Mucosa of rectum (tissue), 2 donors: ENCODE measurements at regions not wholly inside any gene's neighbourhood (a gene's known extent, or its start where the extent isn't known, plus 50 kb on each side); places are given as distances from the start of the nearest gene placed in this dataset.

Experiments
- H3K27ac ChIP-seq, 2 donors: one replicate each; pipeline ENCODE4 v1.7.0; 2013; ENCODE audit warnings: inconsistent platforms in 2 of 2, low read depth in 2 of 2, low read length in 2 of 2
- H3K27me3 ChIP-seq, 2 donors: one replicate each; pipeline ENCODE4 v1.7.0; 2013; ENCODE audit warnings: low read length in 2 of 2; ENCODE audit not compliant: control insufficient read depth in 2 of 2, insufficient read depth in 2 of 2
- H3K36me3 ChIP-seq, 2 donors: one replicate each; pipeline ENCODE4 v1.7.0; 2013; ENCODE audit warnings: low read length in 2 of 2; ENCODE audit not compliant: control insufficient read depth in 2 of 2, insufficient read depth in 2 of 2
- H3K4me1 ChIP-seq, 2 donors: one replicate each; pipeline ENCODE4 v1.7.0; 2013; ENCODE audit warnings: low read length in 2 of 2, mild to moderate bottlenecking in 1 of 2; ENCODE audit not compliant: control insufficient read depth in 2 of 2, insufficient read depth in 2 of 2
- H3K4me3 ChIP-seq, 2 donors: one replicate each; pipeline ENCODE4 v1.7.0; 2013; ENCODE audit warnings: low read length in 2 of 2
- H3K9ac ChIP-seq, 2 donors: one replicate each; pipeline ENCODE4 v1.7.0; 2013; ENCODE audit warnings: low read length in 2 of 2, low read depth in 1 of 2, mild to moderate bottlenecking in 1 of 2
- H3K9me3 ChIP-seq, 2 donors: one replicate each; pipeline ENCODE4 v1.7.0; 2013; ENCODE audit warnings: low read length in 2 of 2; ENCODE audit not compliant: control insufficient read depth in 2 of 2
- donor health status: healthy.
- donor health status: Normal muscosa, but diverticular disease.

DNA sequence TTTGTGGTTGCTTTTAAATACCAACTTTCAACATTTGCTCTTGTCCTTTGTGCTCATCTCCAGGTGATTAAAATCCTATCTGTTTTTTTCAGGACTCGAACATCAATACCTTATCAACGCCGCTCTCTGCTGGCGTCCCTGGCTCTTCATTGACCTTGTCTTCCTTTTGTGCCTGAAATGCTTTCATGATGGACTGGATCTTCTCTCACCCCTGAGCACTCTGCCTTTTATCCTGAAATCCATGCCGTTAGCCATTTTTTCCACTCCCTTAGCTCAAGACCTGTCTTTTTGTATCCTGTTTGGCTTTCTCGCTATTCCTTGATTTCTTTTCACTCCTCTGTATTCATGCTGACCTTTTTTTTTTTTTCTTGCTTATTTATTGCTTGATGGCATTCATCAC, 549.5 kb upstream of the CPEB2 start:
- no peaks in the 10 kb centered on the region for H3K4me1 ChIP-seq
- no peak overlapping the region for H3K27ac ChIP-seq
- no peaks in the 10 kb centered on the region for H3K36me3 ChIP-seq
- H3K9ac ChIP-seq = no peak overlapping the region
- no peaks in the 10 kb centered on the region for H3K27me3 ChIP-seq
- H3K9me3 ChIP-seq = no peaks in the 10 kb centered on the region
- no peak overlapping the region for H3K4me3 ChIP-seq

- no peak overlapping the region for H3K27ac ChIP-seq
- no peaks in the 10 kb centered on the region for H3K9me3 ChIP-seq
- H3K4me3 ChIP-seq = no peak overlapping the region
- no peak overlapping the region for H3K9ac ChIP-seq
- H3K36me3 ChIP-seq = no peaks in the 10 kb centered on the region
- no peaks in the 10 kb centered on the region for H3K4me1 ChIP-seq
- no peaks in the 10 kb centered on the region for H3K27me3 ChIP-seq
Observed at GRCh38 chr4:14458463-14458862, 543.8 kb upstream of the CPEB2 start.

- no peaks in the 10 kb centered on the region for H3K36me3 ChIP-seq
- no peaks in the 10 kb centered on the region for H3K9me3 ChIP-seq
- no peaks in the 10 kb centered on the region for H3K27me3 ChIP-seq
- no peak overlapping the region for H3K4me3 ChIP-seq
- no peak overlapping the region for H3K9ac ChIP-seq
- H3K4me1 ChIP-seq = no peaks in the 10 kb centered on the region
- no peak overlapping the region for H3K27ac ChIP-seq
Observed at GRCh38 chr4:14465057-14465456, 537.2 kb upstream of the CPEB2 start.

- Histone ChIP-seq H3K27me3 (no peaks in the 10 kb centered on the region), H3K4me1 (no peaks in the 10 kb centered on the region), H3K9ac (no peak overlapping the region), H3K27ac (no peak overlapping the region), H3K36me3 (no peaks in the 10 kb centered on the region), H3K9me3 (no peaks in the 10 kb centered on the region), H3K4me3 (no peak overlapping the region)
Observed at GRCh38 chr4:14465507-14465906, 536.8 kb upstream of the CPEB2 start.

- Histone ChIP-seq H3K4me1 (no peaks in the 10 kb centered on the region), H3K27me3 (no peaks in the 10 kb centered on the region), H3K4me3 (no peak overlapping the region), H3K36me3 (no peaks in the 10 kb centered on the region), H3K9me3 (no peaks in the 10 kb centered on the region), H3K9ac (no peak overlapping the region), H3K27ac (no peak overlapping the region)
Observed at GRCh38 chr4:14478504-14478903, 523.8 kb upstream of the CPEB2 start.

GRCh38 chr4:14496408-14496807, 505.9 kb upstream of the CPEB2 start:
- no peak overlapping the region for H3K4me3 ChIP-seq
- no peak overlapping the region for H3K9ac ChIP-seq
- H3K4me1 ChIP-seq = no peaks in the 10 kb centered on the region
- H3K27ac ChIP-seq = no peak overlapping the region
- H3K36me3 ChIP-seq = no peaks in the 10 kb centered on the region
- H3K9me3 ChIP-seq = peaks cover 0 to 4% of the 10 kb centered on the region in 2 donors
- H3K27me3 ChIP-seq = no peaks in the 10 kb centered on the region

DNA sequence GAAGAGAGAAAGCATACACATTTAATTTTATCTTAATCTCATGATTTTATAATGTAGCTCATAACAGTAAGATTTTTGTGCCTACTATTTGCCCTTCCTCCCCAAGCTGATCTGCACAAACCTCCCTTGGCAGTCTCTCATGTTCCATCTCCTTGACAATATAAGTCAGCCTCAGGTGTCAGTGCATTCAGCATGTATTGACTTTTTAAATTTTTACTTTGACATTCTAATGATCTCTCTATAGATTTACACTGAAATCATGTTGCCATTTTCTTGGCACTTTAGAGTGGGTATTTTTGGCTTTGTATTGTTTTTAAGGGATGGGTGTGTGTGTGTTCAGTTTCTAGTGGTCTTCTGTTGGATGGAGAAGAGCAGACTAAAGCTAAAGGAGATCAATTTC, 505.3 kb upstream of the CPEB2 start:
- no peak overlapping the region for H3K27ac ChIP-seq
- no peak overlapping the region for H3K9ac ChIP-seq
- H3K9me3 ChIP-seq = peaks cover 0 to 4% of the 10 kb centered on the region in 2 donors
- H3K4me1 ChIP-seq = no peaks in the 10 kb centered on the region
- H3K36me3 ChIP-seq = no peaks in the 10 kb centered on the region
- H3K27me3 ChIP-seq = no peaks in the 10 kb centered on the region
- H3K4me3 ChIP-seq = no peak overlapping the region

DNA sequence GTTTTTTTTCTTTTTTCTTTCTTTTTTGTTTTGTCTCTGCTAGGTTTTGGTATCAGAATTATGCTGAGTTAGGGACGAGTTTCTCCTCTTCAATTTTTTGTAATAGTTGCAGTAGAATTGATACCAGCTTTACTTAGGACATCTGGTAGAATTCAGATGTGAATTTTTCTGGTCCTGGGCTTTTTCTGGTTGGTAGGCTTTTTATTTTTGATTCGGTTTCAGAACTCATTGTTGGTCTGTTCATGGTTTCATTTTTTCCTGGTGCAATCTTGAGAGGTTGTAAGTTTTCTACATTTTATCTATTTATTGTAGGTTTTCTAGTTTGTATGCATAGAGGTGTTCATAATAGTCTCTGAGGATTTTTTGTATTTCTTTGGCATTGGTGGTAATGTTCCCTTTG, 498.1 kb upstream of the CPEB2 start:
- H3K4me1 ChIP-seq = no peaks in the 10 kb centered on the region
- no peaks in the 10 kb centered on the region for H3K9me3 ChIP-seq
- no peak overlapping the region for H3K27ac ChIP-seq
- no peak overlapping the region for H3K4me3 ChIP-seq
- H3K9ac ChIP-seq = no peak overlapping the region
- H3K27me3 ChIP-seq = no peaks in the 10 kb centered on the region
- H3K36me3 ChIP-seq = no peaks in the 10 kb centered on the region

- no peak overlapping the region for H3K9ac ChIP-seq
Observed at GRCh38 chr4:14513471-14513870, 488.8 kb upstream of the CPEB2 start.

GRCh38 chr4:14515556-14515955, 486.7 kb upstream of the CPEB2 start:
- Histone ChIP-seq H3K4me3 (no peak overlapping the region), H3K9ac (no peak overlapping the region), H3K9me3 (no peaks in the 10 kb centered on the region), H3K36me3 (no peaks in the 10 kb centered on the region), H3K4me1 (no peaks in the 10 kb centered on the region), H3K27me3 (no peaks in the 10 kb centered on the region), H3K27ac (no peak overlapping the region)

More at GRCh38 chr4:14513471-14513870, 488.8 kb upstream of the CPEB2 start:
- Histone ChIP-seq H3K4me1 (no peaks in the 10 kb centered on the region), H3K4me3 (no peak overlapping the region), H3K36me3 (no peaks in the 10 kb centered on the region), H3K27me3 (no peaks in the 10 kb centered on the region), H3K9me3 (no peaks in the 10 kb centered on the region), H3K27ac (no peak overlapping the region)

- H3K27me3 ChIP-seq = no peaks in the 10 kb centered on the region
- H3K9me3 ChIP-seq = no peaks in the 10 kb centered on the region
- no peak overlapping the region for H3K27ac ChIP-seq
- no peaks in the 10 kb centered on the region for H3K36me3 ChIP-seq
- no peak overlapping the region for H3K9ac ChIP-seq
- H3K4me3 ChIP-seq = no peak overlapping the region
- H3K4me1 ChIP-seq = no peaks in the 10 kb centered on the region
Observed at GRCh38 chr4:14518136-14518535, 484.1 kb upstream of the CPEB2 start.
